Mammary epithelial cell (primary cell): ENCODE measurements at regions not wholly inside any gene's neighbourhood (a gene's known extent, or its start where the extent isn't known, plus 50 kb on each side); places are given as distances from the start of the nearest gene placed in this dataset.

Experiments used
- CTCF ChIP-seq, 2 donors: IDR thresholded peaks in 1 of 2; conservative IDR thresholded peaks in 1 of 2; 2 replicates each; pipeline ENCODE4 v1.5.1; 2011 to 2012; ENCODE audit warnings: inconsistent platforms in 2 of 2, low read length in 2 of 2, mild to moderate bottlenecking in 2 of 2, control low read depth in 1 of 2, low read depth in 1 of 2; ENCODE audit not compliant: insufficient read depth in 1 of 2; ENCODE audit errors: extremely low read depth in 1 of 2
- EZH2 ChIP-seq: IDR thresholded peaks from 2 replicates; pipeline ENCODE4 v1.6.1; 2012; ENCODE audit warnings: low read length, inconsistent platforms, borderline replicate concordance

GRCh38 chr10:117457071-117457810, 82.0 kb upstream of the PDZD8 start:
- no peak for TF ChIP-seq CTCF (conservative IDR thresholded peaks at IDR 0.05 in 1 of 2, IDR thresholded peaks at IDR 0.05 in 1 of 2; ENCODE audit: extremely low read depth in 1 of 2, insufficient read depth in 1 of 2, low read depth in 1 of 2, low read length in 2 of 2)
- TF ChIP-seq EZH2, result no peak
